GM12878 (cell line): ENCODE measurements at regions not wholly inside any gene's neighbourhood (a gene's known extent, or its start where the extent isn't known, plus 50 kb on each side); places are given as distances from the start of the nearest gene placed in this dataset.

ENCODE experiments used
- ATAC-seq: fragments of 200-7000 bp; cut with Tn5 transposase; 3 replicates; pipeline ENCODE4 v1.9.1; 2020; ENCODE audit warnings: mild to moderate bottlenecking, moderate library complexity
- BruUV-seq: library from RNA; stranded (reverse); fragments of 400-500 nt; replicated peaks from 2 replicates; lab custom pipeline; 2021; lab: Mats Ljungman, UMichigan
- CTCF ChIA-PET: fragments of 300-600 bp; sonication (Branson Sonifier 250); formaldehyde crosslinking; extraction: SDS; loops from one replicate; lab custom pipeline; 2021; ENCODE audit warnings: inconsistent platforms; lab: Yijun Ruan, JAX
- POLR2A ChIA-PET: fragments of 350-600 bp; formaldehyde crosslinking; extraction: SDS; loops from one replicate; lab custom pipeline; 2021; ENCODE audit warnings: inconsistent platforms; lab: Charles Lee
- RAD21 ChIA-PET: fragments of 300-600 bp; sonication (Branson Sonifier 250); formaldehyde crosslinking; loops from one replicate; lab custom pipeline; 2023; ENCODE audit warnings: antibody characterized with exemption; ENCODE audit not compliant: unreplicated experiment; lab: Charles Lee
- SMC1A ChIA-PET: fragments of 300-600 bp; sonication (Branson Sonifier 250); formaldehyde crosslinking; loops from one replicate; lab custom pipeline; 2023; ENCODE audit not compliant: unreplicated experiment, uncharacterized antibody; lab: Charles Lee
- DNase-seq: peaks from one replicate; pipeline ENCODE4 v3.0.0-alpha.2; 2011; ENCODE audit warnings: low read depth, low spot score
- FAIRE-seq: peaks from 3 replicates; lab custom pipeline; 2011; peaks lifted over from hg19 to GRCh38; lab: Jason Lieb, UNC
- H2AFZ ChIP-seq: 2 replicates; pipeline ENCODE4 v1.6.0; 2011; ENCODE audit warnings: low read depth, low read length, control low read depth; ENCODE audit not compliant: control insufficient read depth
- H3K27ac ChIP-seq: 2 replicates; pipeline ENCODE4 v1.5.1; 2011; ENCODE audit warnings: control low read depth; ENCODE audit not compliant: control insufficient read depth, insufficient read depth
- H3K27me3 ChIP-seq, 2 experiments: replicated peaks in 1 of 2; 2 replicates each; pipeline versions ENCODE4 v1.6.0 to v1.6.1; 2011; ENCODE audit warnings: low read length in 1 of 2; ENCODE audit not compliant: control insufficient read depth in 2 of 2, insufficient read depth in 2 of 2
- H3K36me3 ChIP-seq, 2 experiments: 2 replicates each; pipeline ENCODE4 v1.5.1; 2011; ENCODE audit warnings: low read length in 1 of 2; ENCODE audit not compliant: control insufficient read depth in 2 of 2, insufficient read depth in 2 of 2
- H3K4me1 ChIP-seq: 2 replicates; pipeline ENCODE4 v1.6.1; 2011; ENCODE audit warnings: mild to moderate bottlenecking, low read length, moderate library complexity, mixed read lengths; ENCODE audit not compliant: control insufficient read depth, insufficient read depth
- H3K4me2 ChIP-seq: 2 replicates; pipeline ENCODE4 v1.6.0; 2011; ENCODE audit warnings: control low read depth; ENCODE audit not compliant: control insufficient read depth, insufficient read depth
- H3K4me3 ChIP-seq: fragments of 200-600 bp; sonication (generic); 2 replicates; pipeline ENCODE4 v1.5.1; 2016
- H3K79me2 ChIP-seq: 2 replicates; pipeline ENCODE4 v1.6.0; 2011; ENCODE audit warnings: low read length; ENCODE audit not compliant: control insufficient read depth, insufficient read depth
- H3K9ac ChIP-seq: 2 replicates; pipeline ENCODE4 v1.8.0; 2011; ENCODE audit warnings: low read length, control low read depth, mixed read lengths; ENCODE audit not compliant: control insufficient read depth, insufficient read depth
- H3K9me3 ChIP-seq: replicated peaks from 3 replicates; pipeline ENCODE4 v1.5.1; 2011; ENCODE audit warnings: mild to moderate bottlenecking, low read length; ENCODE audit not compliant: control insufficient read depth, insufficient read depth
- H4K20me1 ChIP-seq: 2 replicates; pipeline ENCODE4 v1.6.0; 2011; ENCODE audit not compliant: control insufficient read depth, insufficient read depth
- CBX5 ChIP-seq: sonication (generic); IDR thresholded peaks from 2 replicates; pipeline ENCODE4 v1.6.1; 2016; ENCODE audit warnings: low read depth, moderate library complexity, mild to moderate bottlenecking, inconsistent platforms
- RB1 ChIP-seq: fragments of 450-650 bp; formaldehyde crosslinking; IDR thresholded peaks from 2 replicates; pipeline ENCODE4 v1.6.1; 2017; ENCODE audit warnings: mild to moderate bottlenecking, borderline replicate concordance
- RBBP5 ChIP-seq: fragments of 200-600 bp; sonication (generic); conservative IDR thresholded peaks from 2 replicates; pipeline ENCODE4 v1.6.1; 2016
- RELB ChIP-seq: fragments of 450-650 bp; IDR thresholded peaks from 2 replicates; pipeline ENCODE4 v1.6.1; 2017; ENCODE audit warnings: low read depth, mild to moderate bottlenecking, moderate library complexity
- USF2 ChIP-seq: IDR thresholded peaks from 2 replicates; pipeline ENCODE4 v1.6.1; 2011; ENCODE audit warnings: low read depth, low read length, improper control_type of control experiment, borderline replicate concordance
- WGBS: methylation state at CpG from one replicate; pipeline ENCODE4 v1.1.6; 2016; ENCODE audit warnings: low lambda C conversion rate; ENCODE audit not compliant: insufficient replicate concordance, insufficient coverage; ENCODE audit errors: missing lambda C conversion rate; 5-methylcytosine and 5-hydroxymethylcytosine counted together
- in situ Hi-C: fragments of 300-500 bp; cut with MboI; formaldehyde crosslinking; loops from 9 replicates; pipeline ENCODE4 v1.14.3; 2018; ENCODE audit warnings: mixed read lengths
- intact Hi-C: fragments of 100-400 bp; cut with micrococcal nuclease; formaldehyde crosslinking; loops from one replicate; pipeline ENCODE4 v1.14.2; 2022; ENCODE audit not compliant: unreplicated experiment

- H3K79me2 ChIP-seq, result no peaks in the 10 kb centered on the region
- TF ChIP-seq USF2 (no peak), RELB (no peak), CBX5 (no peak), RB1 (no peak), RBBP5 (no peak)
- TF ChIP-seq, all 136 proteins: peak for 0
- POLR2A ChIA-PET, result no interaction called here
- RAD21 ChIA-PET, result no interaction called here
- Histone ChIP-seq H3K9me3 (no peaks in the 10 kb centered on the region; the same call in 2 of the 3 replicates), H2AFZ (no peak overlapping the region), H3K36me3 (no peaks in the 10 kb centered on the region), H4K20me1 (no peaks in the 10 kb centered on the region), H3K4me1 (no peaks in the 10 kb centered on the region), H3K4me3 (no peak overlapping the region), H3K27ac (no peak overlapping the region), H3K4me2 (no peak overlapping the region), H3K27me3 (no peaks in the 10 kb centered on the region), H3K9ac (no peak overlapping the region)
- BruUV-seq, result no TSS peak
- in situ Hi-C loops, result no loop called here
- ATAC-seq, result no peak
- intact Hi-C loops, result no loop called here
- DNase-seq, result no peak
- FAIRE-seq, result no peak
- CTCF ChIA-PET, result interaction anchor here (1.4 kb wide), 1 partner anchor 14 kb away, joined by 3 read pairs; no protein-coding TSS in a partner anchor
- WGBS, result 44% methylated on average over 2 of the region's 2 CpGs
- SMC1A ChIA-PET, result no interaction called here
Observed at GRCh38 chr3:72361990-72362389, 486.3 kb downstream of the SHQ1 start.
